ENCODE measurements at regions not wholly inside any gene's neighbourhood (a gene's known extent, or its start where the extent isn't known, plus 50 kb on each side); places are given as distances from the start of the nearest gene placed in this dataset.

DNA sequence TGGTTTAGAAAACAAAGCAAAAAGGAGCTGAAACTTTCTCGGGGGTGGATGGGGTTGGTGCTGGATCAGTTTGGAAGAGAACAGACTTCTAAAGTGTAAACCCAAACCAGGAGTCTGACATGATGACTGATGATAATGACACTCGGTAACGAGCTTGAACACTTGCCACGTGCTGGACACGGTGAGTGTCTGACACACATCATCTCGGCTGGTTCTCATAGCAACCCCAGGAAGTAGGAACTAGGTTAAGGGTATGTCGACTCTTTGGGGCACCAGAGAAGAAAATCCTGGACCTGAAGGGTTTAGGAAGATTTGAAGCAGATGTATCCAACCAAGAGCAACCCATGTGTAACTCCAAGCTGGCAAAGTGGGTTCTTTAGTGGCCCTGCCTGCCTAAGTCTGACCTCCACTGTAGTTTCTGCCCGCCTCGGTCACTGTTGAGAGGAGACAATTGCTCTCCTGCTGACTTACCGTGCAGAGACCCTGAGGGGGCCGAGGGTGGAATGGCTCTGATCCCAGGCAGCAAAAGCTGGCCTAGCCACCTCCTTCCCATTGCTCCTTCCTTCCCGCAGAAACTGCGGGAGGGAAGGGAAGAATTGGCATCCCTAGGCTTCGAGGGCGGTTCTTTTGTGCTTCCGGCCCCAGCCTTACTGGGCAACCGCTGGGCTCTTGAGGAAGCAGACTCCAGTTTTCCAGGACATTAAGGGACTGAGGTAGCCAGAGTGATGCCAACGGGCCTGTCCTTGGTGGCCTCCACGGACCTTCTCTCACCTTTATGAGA is 156.0 kb downstream of the TOMM20 start:
- Histone ChIP-seq H3K27me3 (ENCODE audit: control insufficient read depth, insufficient read depth, low read length) (no peaks in the 10 kb centered on the region), H3K4me1 (ENCODE audit: control insufficient read depth, insufficient read depth, low read length) (peaks cover 76% of the 10 kb centered on the region), H3K9me3 (ENCODE audit: control insufficient read depth, low read length) (no peaks in the 10 kb centered on the region), H3K9ac (ENCODE audit: low read length) (no peak overlapping the region), H3K36me3 (ENCODE audit: control insufficient read depth, insufficient read depth, low read length) (no peaks in the 10 kb centered on the region), H3K4me3 (ENCODE audit: low read length) (no peak overlapping the region)

DNA sequence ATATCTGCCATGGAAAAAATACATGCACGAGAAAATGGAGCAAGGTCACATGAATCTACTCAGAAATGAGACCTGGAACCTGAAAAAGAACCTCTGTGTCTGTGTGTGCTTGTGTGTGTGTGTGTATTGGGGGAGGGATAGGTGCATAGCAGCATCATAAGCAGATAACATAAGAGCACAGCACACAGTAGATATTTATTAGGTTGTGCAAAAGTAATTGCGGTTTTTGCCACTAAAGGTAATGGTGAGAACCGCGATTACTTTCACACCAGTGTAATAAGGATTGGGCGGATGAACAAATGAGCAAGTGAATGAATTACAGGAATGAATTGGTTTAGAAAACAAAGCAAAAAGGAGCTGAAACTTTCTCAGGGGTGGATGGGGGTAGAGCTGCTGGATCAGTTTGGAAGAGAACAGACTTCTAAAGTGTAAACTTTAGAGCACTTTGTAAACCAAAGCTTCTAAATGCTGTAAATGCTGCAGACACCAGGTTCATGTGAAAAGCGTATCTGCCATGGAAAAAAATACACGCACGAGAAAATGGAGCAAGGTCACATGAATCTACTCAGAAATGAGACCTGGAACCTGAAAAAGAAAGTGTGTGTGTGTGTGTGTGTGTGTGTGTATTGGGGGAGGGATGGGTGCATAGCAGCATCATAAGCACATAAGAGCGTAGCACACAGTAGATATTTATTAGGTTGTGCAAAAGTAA is 156.9 kb downstream of the TOMM20 start:
- Histone ChIP-seq H3K27me3 (ENCODE audit: control insufficient read depth, insufficient read depth, low read length) (no peaks in the 10 kb centered on the region), H3K9me3 (ENCODE audit: control insufficient read depth, low read length) (no peaks in the 10 kb centered on the region), H3K36me3 (ENCODE audit: control insufficient read depth, insufficient read depth, low read length) (no peaks in the 10 kb centered on the region), H3K4me3 (ENCODE audit: low read length) (no peak overlapping the region), H3K9ac (ENCODE audit: low read length) (peak overlapping the region; percentile 14), H3K4me1 (ENCODE audit: control insufficient read depth, insufficient read depth, low read length) (peaks cover 68% of the 10 kb centered on the region)

DNA sequence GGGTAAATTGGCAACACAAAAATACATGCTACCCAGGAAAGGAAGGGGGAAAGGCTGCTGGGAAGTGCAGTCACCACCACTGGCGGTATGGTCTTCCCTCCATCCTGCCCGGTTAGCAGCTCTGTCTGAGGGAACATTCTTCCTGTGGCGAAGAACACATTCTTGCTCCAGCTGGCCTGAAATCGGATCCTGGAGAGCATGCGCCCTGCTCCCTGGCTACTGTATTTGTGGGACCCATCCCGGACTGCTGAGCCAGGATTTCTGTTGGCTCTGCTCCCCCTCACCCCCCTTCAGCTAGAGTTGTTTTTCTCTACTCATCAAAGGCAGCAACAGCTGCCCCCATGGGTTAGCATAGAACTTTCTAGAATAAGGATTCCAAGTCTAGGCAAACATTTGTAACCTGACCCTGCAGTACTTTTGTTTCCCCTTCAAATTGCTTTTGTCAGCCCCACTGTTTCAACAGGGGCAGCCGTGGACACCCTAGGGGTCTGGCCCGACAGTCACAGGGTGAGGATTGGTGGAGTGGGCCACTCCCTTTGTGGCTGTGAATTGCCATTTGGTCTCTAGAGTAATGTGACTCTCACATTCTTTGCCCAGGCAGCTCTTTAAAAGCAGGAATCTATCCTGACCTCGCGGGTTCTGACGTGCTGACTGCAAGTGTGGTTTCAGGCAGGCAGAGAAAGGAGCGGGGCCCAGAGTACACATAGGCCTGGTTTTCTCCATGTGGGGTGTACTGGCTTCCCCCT is 157.7 kb downstream of the TOMM20 start:
- Histone ChIP-seq H3K9me3 (ENCODE audit: control insufficient read depth, low read length) (no peaks in the 10 kb centered on the region), H3K36me3 (ENCODE audit: control insufficient read depth, insufficient read depth, low read length) (no peaks in the 10 kb centered on the region), H3K27me3 (ENCODE audit: control insufficient read depth, insufficient read depth, low read length) (no peaks in the 10 kb centered on the region), H3K9ac (ENCODE audit: low read length) (peak overlapping the region; percentile 14), H3K4me1 (ENCODE audit: control insufficient read depth, insufficient read depth, low read length) (peaks cover 66% of the 10 kb centered on the region), H3K4me3 (ENCODE audit: low read length) (no peak overlapping the region)

DNA sequence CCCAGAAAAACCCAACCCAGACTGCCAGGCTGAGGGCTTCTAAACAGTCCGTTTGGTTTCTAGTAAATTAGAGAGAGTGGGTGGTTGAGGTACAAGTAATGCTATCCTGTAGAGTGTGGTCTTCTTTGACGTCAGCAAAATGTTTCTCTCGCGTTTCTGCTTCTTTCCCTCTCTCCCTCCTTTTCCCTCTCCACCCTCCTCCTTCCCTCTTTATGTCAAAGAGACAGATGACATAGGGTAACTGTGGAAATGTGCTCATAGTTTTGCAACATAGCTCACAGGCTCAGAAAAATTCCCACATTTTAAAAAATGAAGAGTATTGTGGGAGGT is 158.3 kb downstream of the TOMM20 start:
- H3K9me3 ChIP-seq (ENCODE audit: control insufficient read depth, low read length): no peaks in the 10 kb centered on the region
- H3K4me1 ChIP-seq (ENCODE audit: control insufficient read depth, insufficient read depth, low read length): peaks cover 62% of the 10 kb centered on the region
- H3K27me3 ChIP-seq (ENCODE audit: control insufficient read depth, insufficient read depth, low read length): no peaks in the 10 kb centered on the region
- H3K4me3 ChIP-seq (ENCODE audit: low read length): no peak overlapping the region
- peak overlapping the region; percentile 66 for H3K9ac ChIP-seq (ENCODE audit: low read length)
- H3K36me3 ChIP-seq (ENCODE audit: control insufficient read depth, insufficient read depth, low read length): no peaks in the 10 kb centered on the region

DNA sequence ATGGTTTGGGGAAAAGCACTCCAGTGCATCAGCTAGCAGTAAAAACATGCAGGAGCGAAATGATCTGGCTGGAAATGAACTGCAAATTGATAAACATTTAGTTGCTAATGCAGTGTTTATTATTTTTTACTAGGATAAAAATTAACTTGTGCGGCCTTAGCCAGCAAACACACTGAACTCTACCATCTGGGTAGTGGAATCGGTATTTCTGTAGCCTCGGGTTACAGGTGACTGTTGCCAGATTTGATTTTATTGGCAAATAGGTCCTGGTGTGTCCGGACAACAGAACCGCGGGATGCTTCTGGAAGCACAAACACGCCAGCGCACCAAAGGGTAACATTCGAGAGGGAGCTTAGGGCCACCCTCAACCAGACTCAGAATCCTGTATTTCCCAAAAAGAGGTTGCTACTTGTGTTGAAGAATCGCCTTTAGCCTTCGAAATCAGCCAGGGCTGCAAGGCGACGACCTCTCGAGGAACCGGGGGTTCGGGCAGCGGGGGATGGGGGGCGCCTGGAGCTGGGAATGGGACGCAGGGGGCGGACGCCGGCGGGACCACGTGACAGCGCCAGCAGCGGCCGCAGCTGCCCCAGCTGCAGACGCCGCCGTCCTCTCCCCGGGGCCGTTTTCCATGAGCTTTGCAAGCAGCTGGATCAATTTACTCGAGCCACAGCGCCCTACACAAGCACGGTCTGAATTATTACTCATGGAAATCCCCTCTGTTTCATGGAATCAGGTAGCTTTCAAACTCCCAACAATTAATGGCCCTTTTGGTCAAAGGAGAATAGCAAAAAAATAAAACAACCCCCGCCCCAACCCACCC is 158.8 kb downstream of the TOMM20 start:
- Histone ChIP-seq H3K9ac (ENCODE audit: low read length) (peak overlapping the region; percentile 66), H3K27me3 (ENCODE audit: control insufficient read depth, insufficient read depth, low read length) (no peaks in the 10 kb centered on the region), H3K4me1 (ENCODE audit: control insufficient read depth, insufficient read depth, low read length) (peaks cover 62% of the 10 kb centered on the region), H3K36me3 (ENCODE audit: control insufficient read depth, insufficient read depth, low read length) (no peaks in the 10 kb centered on the region), H3K4me3 (ENCODE audit: low read length) (peak overlapping the region; percentile 14), H3K9me3 (ENCODE audit: control insufficient read depth, low read length) (no peaks in the 10 kb centered on the region)

DNA sequence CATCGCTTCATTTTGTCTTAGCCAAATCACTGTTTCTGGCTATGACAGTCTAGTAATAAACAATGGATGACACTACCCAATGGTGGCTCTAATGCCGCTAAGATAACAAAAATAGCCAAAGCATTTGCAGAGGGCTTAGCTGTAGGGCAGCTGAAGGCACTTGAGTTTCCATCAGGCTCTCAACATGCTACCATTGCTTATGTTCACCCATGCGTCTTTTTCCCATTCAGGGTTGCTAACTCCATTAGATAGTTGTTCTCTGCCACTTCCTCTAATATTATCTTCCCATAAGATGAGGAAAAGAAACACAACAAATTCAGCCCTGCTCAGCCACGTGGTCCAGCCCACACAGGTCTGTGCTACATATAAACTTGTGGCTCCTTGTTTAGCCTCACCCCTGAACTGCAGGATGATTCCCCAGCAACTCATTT is 159.6 kb downstream of the TOMM20 start:
- Histone ChIP-seq H3K9ac (ENCODE audit: low read length) (peak overlapping the region; percentile 66), H3K9me3 (ENCODE audit: control insufficient read depth, low read length) (no peaks in the 10 kb centered on the region), H3K4me3 (ENCODE audit: low read length) (no peak overlapping the region), H3K36me3 (ENCODE audit: control insufficient read depth, insufficient read depth, low read length) (no peaks in the 10 kb centered on the region), H3K27me3 (ENCODE audit: control insufficient read depth, insufficient read depth, low read length) (no peaks in the 10 kb centered on the region), H3K4me1 (ENCODE audit: control insufficient read depth, insufficient read depth, low read length) (peaks cover 63% of the 10 kb centered on the region)

DNA sequence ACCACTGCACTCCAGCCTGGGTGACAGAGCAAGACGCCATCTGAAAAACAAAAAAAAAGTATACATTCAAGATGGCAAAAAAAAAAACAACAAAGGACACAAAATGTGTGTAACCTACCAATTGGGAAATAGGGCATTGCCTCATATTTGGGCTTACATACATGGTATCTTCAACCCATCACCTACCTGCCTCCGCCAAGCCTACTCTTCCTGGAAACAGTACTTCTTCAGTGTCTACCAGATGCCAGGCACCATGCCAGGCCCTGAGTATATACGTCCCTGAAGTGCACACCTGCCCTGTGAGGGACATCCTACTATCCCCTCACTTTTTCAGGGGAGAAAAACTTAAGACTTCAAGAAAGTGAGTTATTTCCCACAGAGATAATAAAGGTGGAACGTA is 160.2 kb downstream of the TOMM20 start:
- H3K4me3 ChIP-seq (ENCODE audit: low read length): no peak overlapping the region
- no peaks in the 10 kb centered on the region for H3K36me3 ChIP-seq (ENCODE audit: control insufficient read depth, insufficient read depth, low read length)
- H3K4me1 ChIP-seq (ENCODE audit: control insufficient read depth, insufficient read depth, low read length): peaks cover 63% of the 10 kb centered on the region
- no peak overlapping the region for H3K9ac ChIP-seq (ENCODE audit: low read length)
- H3K27me3 ChIP-seq (ENCODE audit: control insufficient read depth, insufficient read depth, low read length): no peaks in the 10 kb centered on the region
- no peaks in the 10 kb centered on the region for H3K9me3 ChIP-seq (ENCODE audit: control insufficient read depth, low read length)

DNA sequence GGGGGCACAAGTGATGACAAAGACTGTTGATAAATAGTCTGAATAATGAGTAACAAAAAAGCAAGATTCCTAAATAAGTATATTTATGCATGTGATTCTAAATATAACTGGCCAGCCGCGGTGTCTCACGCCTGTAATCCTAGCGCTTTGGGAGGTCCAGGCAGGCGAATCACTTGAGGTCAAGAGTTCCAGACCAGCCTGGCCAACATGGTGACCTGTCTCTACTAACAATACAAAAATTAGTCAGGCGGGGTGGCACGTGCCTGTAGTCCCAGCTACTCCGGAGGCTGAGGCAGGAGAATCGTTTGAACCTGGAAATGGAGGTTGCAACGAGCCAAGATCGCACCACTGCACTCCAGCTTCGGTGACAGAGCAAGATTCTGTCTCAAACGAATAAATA is 161.5 kb downstream of the TOMM20 start:
- H3K4me3 ChIP-seq (ENCODE audit: low read length): no peak overlapping the region
- H3K9ac ChIP-seq (ENCODE audit: low read length): no peak overlapping the region
- H3K36me3 ChIP-seq (ENCODE audit: control insufficient read depth, insufficient read depth, low read length): no peaks in the 10 kb centered on the region
- no peaks in the 10 kb centered on the region for H3K9me3 ChIP-seq (ENCODE audit: control insufficient read depth, low read length)
- no peaks in the 10 kb centered on the region for H3K27me3 ChIP-seq (ENCODE audit: control insufficient read depth, insufficient read depth, low read length)
- peaks cover 66% of the 10 kb centered on the region for H3K4me1 ChIP-seq (ENCODE audit: control insufficient read depth, insufficient read depth, low read length)

DNA sequence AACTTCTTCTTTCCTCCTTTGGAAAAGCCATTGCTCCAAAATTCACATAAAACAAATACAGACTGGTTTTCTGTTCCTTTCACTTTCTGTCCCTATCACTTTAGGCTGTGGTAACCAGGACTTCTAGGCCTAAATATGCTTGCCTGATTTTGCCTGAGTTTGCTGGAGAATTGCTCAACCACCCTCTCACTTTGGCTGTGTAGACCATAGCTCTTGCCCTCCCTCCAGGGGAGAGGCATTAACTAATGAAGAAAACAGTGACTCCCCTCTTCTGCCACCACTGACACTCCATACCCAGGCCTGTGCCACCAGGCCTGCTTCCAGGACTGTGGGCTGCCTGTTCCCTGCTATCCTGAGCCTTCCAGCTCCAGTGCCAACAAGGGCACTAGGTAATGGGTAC is 163.5 kb downstream of the TOMM20 start:
- H3K4me1 ChIP-seq (ENCODE audit: control insufficient read depth, insufficient read depth, low read length): peaks cover 70% of the 10 kb centered on the region
- peak overlapping the region; percentile 29 for H3K9ac ChIP-seq (ENCODE audit: low read length)
- no peaks in the 10 kb centered on the region for H3K36me3 ChIP-seq (ENCODE audit: control insufficient read depth, insufficient read depth, low read length)
- H3K9me3 ChIP-seq (ENCODE audit: control insufficient read depth, low read length): no peaks in the 10 kb centered on the region
- no peaks in the 10 kb centered on the region for H3K27me3 ChIP-seq (ENCODE audit: control insufficient read depth, insufficient read depth, low read length)
- no peak overlapping the region for H3K4me3 ChIP-seq (ENCODE audit: low read length)

DNA sequence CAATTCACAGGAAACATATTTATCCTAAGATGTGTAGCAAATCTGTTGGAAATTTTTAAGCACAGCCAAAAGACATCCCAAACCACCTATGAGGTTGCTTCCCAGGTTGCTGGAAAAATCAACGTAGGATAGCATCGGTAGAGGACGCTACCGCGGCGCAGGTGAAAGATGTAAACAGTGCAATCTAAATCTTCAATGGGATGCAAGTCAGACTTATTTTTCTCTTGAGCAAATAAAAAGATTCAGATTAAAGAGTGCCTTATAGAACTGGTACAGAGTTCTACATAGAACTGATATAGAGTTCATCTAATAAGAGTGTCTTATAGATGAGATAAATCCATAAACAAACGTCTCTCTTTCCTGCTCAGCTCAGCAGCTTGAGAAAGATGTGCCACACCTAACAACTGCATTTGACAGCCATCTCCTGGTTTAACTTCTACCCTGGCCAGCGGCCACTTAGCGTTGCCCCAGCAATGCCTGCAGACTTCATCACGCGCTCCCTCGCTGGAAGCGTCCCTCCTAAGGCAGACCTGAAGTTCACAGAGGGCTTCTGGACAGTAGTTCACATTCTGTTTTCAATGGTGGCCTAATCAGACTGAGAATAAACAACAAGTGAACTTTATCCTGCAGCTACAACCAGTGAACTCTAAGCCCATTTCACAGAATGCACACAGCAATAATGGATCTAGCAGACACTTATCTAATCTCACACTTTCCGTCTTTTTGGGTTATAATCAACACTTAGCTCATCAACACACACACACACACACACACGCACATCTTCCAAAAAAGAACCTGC is 164.5 kb downstream of the TOMM20 start:
- Histone ChIP-seq H3K36me3 (ENCODE audit: control insufficient read depth, insufficient read depth, low read length) (no peaks in the 10 kb centered on the region), H3K4me3 (ENCODE audit: low read length) (no peak overlapping the region), H3K9me3 (ENCODE audit: control insufficient read depth, low read length) (no peaks in the 10 kb centered on the region), H3K9ac (ENCODE audit: low read length) (peak overlapping the region; percentile 49), H3K4me1 (ENCODE audit: control insufficient read depth, insufficient read depth, low read length) (peaks cover 71% of the 10 kb centered on the region), H3K27me3 (ENCODE audit: control insufficient read depth, insufficient read depth, low read length) (no peaks in the 10 kb centered on the region)
